MCF 10A (cell line): ENCODE measurements at regions not wholly inside any gene's neighbourhood (a gene's known extent, or its start where the extent isn't known, plus 50 kb on each side); places are given as distances from the start of the nearest gene placed in this dataset.

ENCODE experiments used
- BruUV-seq: library from RNA; stranded (reverse); fragments of 400-500 nt; replicated peaks from 2 replicates; lab custom pipeline; 2021; lab: Mats Ljungman, UMichigan
- CTCF ChIA-PET: fragments of 300-600 bp; sonication (Branson Sonifier 250); formaldehyde crosslinking; extraction: SDS; loops from one replicate; lab custom pipeline; 2021; ENCODE audit warnings: antibody characterized with exemption, inconsistent platforms; lab: Yijun Ruan, JAX
- POLR2A ChIA-PET: fragments of 300-600, 350-650 bp; sonication (Branson Sonifier 250); formaldehyde crosslinking; extraction: SDS; loops from one replicate; lab custom pipeline; 2020; ENCODE audit warnings: antibody characterized with exemption, inconsistent platforms; lab: Yijun Ruan, JAX
- DNase-seq: peaks from one replicate; pipeline ENCODE4 v3.0.0-alpha.2; 2018; ENCODE audit not compliant: unreplicated experiment
- H3K27ac Mint-ChIP-seq: one replicate; pipeline ENCODE4 v1.8.0; 2022; ENCODE audit warnings: mild to moderate bottlenecking, low read depth, mixed read lengths; ENCODE audit not compliant: unreplicated experiment
- H3K27me3 Mint-ChIP-seq: one replicate; pipeline ENCODE4 v1.8.0; 2022; ENCODE audit warnings: mixed read lengths; ENCODE audit not compliant: insufficient read depth, unreplicated experiment
- H3K36me3 Mint-ChIP-seq: one replicate; pipeline ENCODE4 v1.8.0; 2022; ENCODE audit warnings: mild to moderate bottlenecking, moderate library complexity, mixed read lengths; ENCODE audit not compliant: insufficient read depth, unreplicated experiment
- H3K4me1 Mint-ChIP-seq: one replicate; pipeline ENCODE4 v1.8.0; 2022; ENCODE audit warnings: mixed read lengths; ENCODE audit not compliant: insufficient read depth, unreplicated experiment
- H3K4me3 Mint-ChIP-seq: one replicate; pipeline ENCODE4 v1.8.0; 2022; ENCODE audit warnings: mild to moderate bottlenecking, moderate library complexity, mixed read lengths; ENCODE audit not compliant: unreplicated experiment
- H3K9me3 Mint-ChIP-seq: one replicate; pipeline ENCODE4 v1.8.0; 2022; ENCODE audit warnings: mixed read lengths; ENCODE audit not compliant: unreplicated experiment
- intact Hi-C: fragments of 100-400 bp; cut with micrococcal nuclease; formaldehyde crosslinking; loops from 2 replicates; pipeline ENCODE4 v1.14.1; 2022
- TF ChIP-seq, protein P1 (sequence below): fragments of 200-600 bp; IDR thresholded peaks from one replicate; pipeline ENCODE4 v1.8.0; 2022; ENCODE audit warnings: antibody characterized with exemption, mild to moderate bottlenecking; ENCODE audit not compliant: unreplicated experiment

DNA sequence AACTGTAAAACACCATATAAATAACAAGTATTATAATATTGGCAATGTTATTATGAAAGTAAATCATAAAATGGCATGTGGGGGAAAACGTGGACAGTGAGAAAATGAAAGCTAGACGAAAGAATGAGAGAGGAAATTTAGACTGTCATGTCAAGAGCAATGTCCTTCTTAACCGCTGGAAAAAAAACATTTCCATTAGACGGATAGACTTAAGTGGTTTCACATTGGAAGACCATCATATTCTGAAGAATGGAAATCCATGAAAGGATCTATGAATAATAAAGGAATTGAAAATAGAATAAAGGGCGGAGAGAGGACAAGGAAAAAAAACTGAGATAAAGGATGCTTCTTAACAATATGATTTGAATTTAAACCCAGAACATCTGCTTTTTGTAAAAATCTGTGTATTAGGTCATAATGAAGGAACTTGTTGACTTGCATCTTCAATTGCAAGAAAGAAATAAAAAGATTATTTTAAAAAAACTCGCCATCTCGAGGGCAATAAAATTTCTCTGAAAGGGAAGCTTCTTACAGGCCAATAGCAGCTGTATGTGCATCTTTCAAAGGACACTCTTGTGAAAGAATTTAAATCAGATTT lies 90.6 kb downstream of the SPRY2 start:
- Mint-ChIP-seq H3K36me3 (no peaks in the 10 kb centered on the region), H3K27ac (no peak overlapping the region), H3K27me3 (no peaks in the 10 kb centered on the region), H3K9me3 (no peaks in the 10 kb centered on the region), H3K4me3 (no peak overlapping the region), H3K4me1 (no peaks in the 10 kb centered on the region)
- TF ChIP-seq, protein P1, sequence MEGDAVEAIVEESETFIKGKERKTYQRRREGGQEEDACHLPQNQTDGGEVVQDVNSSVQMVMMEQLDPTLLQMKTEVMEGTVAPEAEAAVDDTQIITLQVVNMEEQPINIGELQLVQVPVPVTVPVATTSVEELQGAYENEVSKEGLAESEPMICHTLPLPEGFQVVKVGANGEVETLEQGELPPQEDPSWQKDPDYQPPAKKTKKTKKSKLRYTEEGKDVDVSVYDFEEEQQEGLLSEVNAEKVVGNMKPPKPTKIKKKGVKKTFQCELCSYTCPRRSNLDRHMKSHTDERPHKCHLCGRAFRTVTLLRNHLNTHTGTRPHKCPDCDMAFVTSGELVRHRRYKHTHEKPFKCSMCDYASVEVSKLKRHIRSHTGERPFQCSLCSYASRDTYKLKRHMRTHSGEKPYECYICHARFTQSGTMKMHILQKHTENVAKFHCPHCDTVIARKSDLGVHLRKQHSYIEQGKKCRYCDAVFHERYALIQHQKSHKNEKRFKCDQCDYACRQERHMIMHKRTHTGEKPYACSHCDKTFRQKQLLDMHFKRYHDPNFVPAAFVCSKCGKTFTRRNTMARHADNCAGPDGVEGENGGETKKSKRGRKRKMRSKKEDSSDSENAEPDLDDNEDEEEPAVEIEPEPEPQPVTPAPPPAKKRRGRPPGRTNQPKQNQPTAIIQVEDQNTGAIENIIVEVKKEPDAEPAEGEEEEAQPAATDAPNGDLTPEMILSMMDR = no peak
- ChIA-PET CTCF (no interaction called here), POLR2A (no interaction called here)
- intact Hi-C loops = no loop called here
- no TSS peak for BruUV-seq
- DNase-seq = no peak

- POLR2A ChIA-PET = no interaction called here
- CTCF ChIA-PET = interaction anchor here (0.7 kb wide), 1 partner anchor 395 kb away, joined by 3 read pairs; no protein-coding TSS in a partner anchor
- Mint-ChIP-seq H3K4me1 (no peaks in the 10 kb centered on the region), H3K36me3 (no peaks in the 10 kb centered on the region), H3K27ac (no peak overlapping the region), H3K9me3 (no peaks in the 10 kb centered on the region), H3K27me3 (no peaks in the 10 kb centered on the region), H3K4me3 (no peak overlapping the region)
- no peak for DNase-seq
- BruUV-seq = no TSS peak
- intact Hi-C loops = no loop called here
- TF ChIP-seq, protein P1 = no peak
Observed at GRCh38 chr13:80249516-80250212, 91.3 kb downstream of the SPRY2 start.

DNA sequence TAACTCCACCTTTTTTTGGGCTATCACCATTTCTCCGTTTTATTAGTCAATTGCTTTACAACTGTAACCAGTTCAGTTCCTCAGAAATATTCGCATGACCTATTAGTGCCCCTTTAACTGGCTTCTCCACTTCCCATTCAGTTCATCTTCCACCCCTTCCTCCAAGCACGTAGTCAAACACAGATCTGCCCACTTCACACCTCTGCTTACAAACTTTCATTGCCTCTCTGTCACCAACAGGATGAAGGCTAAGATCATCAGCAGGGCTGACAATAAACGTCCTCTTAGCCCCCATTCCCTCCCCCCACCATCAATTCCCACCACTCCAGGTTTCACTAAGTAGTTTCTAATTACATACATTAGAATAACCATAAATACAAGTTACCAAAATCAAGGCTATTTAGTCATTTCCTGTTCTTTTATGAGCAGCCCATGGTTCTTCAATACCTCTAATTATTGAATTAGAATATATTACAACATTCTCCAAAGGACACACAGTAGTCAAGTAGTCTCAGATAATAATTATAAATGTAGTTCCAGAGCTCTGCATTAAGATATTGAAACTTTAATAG lies 95.7 kb downstream of the SPRY2 start:
- DNase-seq = no peak
- POLR2A ChIA-PET = interaction anchor here (0.5 to 0.6 kb wide), 2 partner anchors 44 to 165 kb away, joined by 3 to 4 read pairs; no protein-coding TSS in a partner anchor
- H3K27me3 Mint-ChIP-seq = no peaks in the 10 kb centered on the region
- intact Hi-C loops = no loop called here
- no peak overlapping the region for H3K4me3 Mint-ChIP-seq
- no peak overlapping the region for H3K27ac Mint-ChIP-seq
- CTCF ChIA-PET = no interaction called here
- TF ChIP-seq, protein P1 = no peak
- H3K9me3 Mint-ChIP-seq = no peaks in the 10 kb centered on the region
- no peaks in the 10 kb centered on the region for H3K4me1 Mint-ChIP-seq
- BruUV-seq = no TSS peak
- no peaks in the 10 kb centered on the region for H3K36me3 Mint-ChIP-seq

GRCh38 chr13:80244574-80244973 lies 96.4 kb downstream of the SPRY2 start:
- intact Hi-C loops = no loop called here
- no peaks in the 10 kb centered on the region for H3K36me3 Mint-ChIP-seq
- H3K4me1 Mint-ChIP-seq = no peaks in the 10 kb centered on the region
- ChIA-PET POLR2A (no interaction called here), CTCF (no interaction called here)
- no TSS peak for BruUV-seq
- H3K9me3 Mint-ChIP-seq = no peaks in the 10 kb centered on the region
- DNase-seq = no peak
- H3K4me3 Mint-ChIP-seq = no peak overlapping the region
- TF ChIP-seq, protein P1 = no peak
- no peaks in the 10 kb centered on the region for H3K27me3 Mint-ChIP-seq
- H3K27ac Mint-ChIP-seq = no peak overlapping the region
